Skeletal muscle tissue (tissue), 3 donors: ENCODE measurements at regions not wholly inside any gene's neighbourhood (a gene's known extent, or its start where the extent isn't known, plus 50 kb on each side); places are given as distances from the start of the nearest gene placed in this dataset.

Experiments
- H3K27ac ChIP-seq: one replicate; pipeline ENCODE4 v1.7.0; 2013; ENCODE audit warnings: mild to moderate bottlenecking, low read depth, low read length, inconsistent platforms
- H3K27me3 ChIP-seq, 3 donors: one replicate each; pipeline ENCODE4 v1.7.0; 2013; ENCODE audit warnings: low read length in 3 of 3; ENCODE audit not compliant: control insufficient read depth in 3 of 3, insufficient read depth in 3 of 3
- H3K36me3 ChIP-seq, 3 donors: one replicate each; pipeline ENCODE4 v1.7.0; 2013; ENCODE audit warnings: low read length in 3 of 3; ENCODE audit not compliant: control insufficient read depth in 3 of 3, insufficient read depth in 3 of 3
- H3K4me1 ChIP-seq, 3 donors: one replicate each; pipeline ENCODE4 v1.7.0; 2013; ENCODE audit warnings: low read length in 3 of 3, mild to moderate bottlenecking in 3 of 3; ENCODE audit not compliant: control insufficient read depth in 3 of 3, insufficient read depth in 3 of 3
- H3K4me3 ChIP-seq, 3 donors: one replicate each; pipeline ENCODE4 v1.7.0; 2013; ENCODE audit warnings: low read length in 3 of 3
- H3K9ac ChIP-seq, 3 donors: one replicate each; pipeline ENCODE4 v1.7.0; 2013; ENCODE audit warnings: low read length in 3 of 3, mild to moderate bottlenecking in 3 of 3, moderate library complexity in 2 of 3, low read depth in 1 of 3
- H3K9me3 ChIP-seq, 3 donors: one replicate each; pipeline ENCODE4 v1.7.0; 2013; ENCODE audit warnings: low read length in 3 of 3; ENCODE audit not compliant: control insufficient read depth in 3 of 3
- donor health status: Osteomylitis.

DNA sequence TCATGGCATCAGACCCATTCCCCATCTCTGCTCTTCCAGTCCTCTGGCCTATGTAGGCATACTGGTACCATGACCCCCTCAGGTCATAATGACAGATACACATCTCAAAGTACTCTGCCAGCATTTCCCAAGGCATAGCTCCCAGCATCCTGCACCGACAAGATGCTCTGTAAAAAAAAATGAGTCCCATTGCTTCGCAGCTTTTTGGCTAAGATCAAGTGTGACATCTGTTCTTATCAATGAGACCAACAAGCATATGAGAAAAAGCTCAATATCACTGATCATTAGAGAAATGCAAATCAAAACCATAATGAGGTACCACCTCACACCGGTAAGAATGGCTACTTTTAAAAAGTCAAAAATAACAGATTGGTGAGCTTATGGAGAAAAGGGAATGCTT lies 463.9 kb upstream of the PROK2 start:
- H3K9me3 ChIP-seq, result no peaks in the 10 kb centered on the region
- no peak overlapping the region for H3K4me3 ChIP-seq
- no peak overlapping the region for H3K27ac ChIP-seq
- H3K36me3 ChIP-seq, result no peaks in the 10 kb centered on the region
- peaks cover 0 to 5% (median 0%) of the 10 kb centered on the region in 3 donors for H3K27me3 ChIP-seq
- H3K4me1 ChIP-seq, result peaks cover 18 to 25% (median 24%) of the 10 kb centered on the region in 3 donors
- no peak overlapping the region for H3K9ac ChIP-seq

DNA sequence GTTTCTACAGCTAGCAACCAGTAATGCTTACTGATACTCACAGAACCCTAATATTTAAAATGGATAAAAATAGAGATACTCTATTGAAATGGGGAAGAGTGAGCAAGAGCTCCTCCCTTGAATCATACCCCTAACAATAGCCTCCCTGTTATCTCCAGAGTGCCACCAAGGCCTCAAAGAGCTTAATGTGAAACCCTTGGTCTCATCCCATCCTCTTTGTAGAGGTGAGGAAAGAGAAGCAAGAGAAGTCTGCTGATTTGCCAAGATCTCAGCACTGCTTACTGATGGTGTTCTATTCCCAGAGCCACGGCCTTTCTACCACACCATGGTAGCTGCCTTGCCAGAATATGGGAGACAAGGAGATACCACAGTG lies 463.4 kb upstream of the PROK2 start:
- H3K27me3 ChIP-seq, result peaks cover 0 to 5% (median 0%) of the 10 kb centered on the region in 3 donors
- no peaks in the 10 kb centered on the region for H3K9me3 ChIP-seq
- H3K9ac ChIP-seq, result no peak overlapping the region
- peaks cover 18 to 25% (median 24%) of the 10 kb centered on the region in 3 donors for H3K4me1 ChIP-seq
- no peak overlapping the region for H3K4me3 ChIP-seq
- H3K27ac ChIP-seq, result no peak overlapping the region
- no peaks in the 10 kb centered on the region for H3K36me3 ChIP-seq

DNA sequence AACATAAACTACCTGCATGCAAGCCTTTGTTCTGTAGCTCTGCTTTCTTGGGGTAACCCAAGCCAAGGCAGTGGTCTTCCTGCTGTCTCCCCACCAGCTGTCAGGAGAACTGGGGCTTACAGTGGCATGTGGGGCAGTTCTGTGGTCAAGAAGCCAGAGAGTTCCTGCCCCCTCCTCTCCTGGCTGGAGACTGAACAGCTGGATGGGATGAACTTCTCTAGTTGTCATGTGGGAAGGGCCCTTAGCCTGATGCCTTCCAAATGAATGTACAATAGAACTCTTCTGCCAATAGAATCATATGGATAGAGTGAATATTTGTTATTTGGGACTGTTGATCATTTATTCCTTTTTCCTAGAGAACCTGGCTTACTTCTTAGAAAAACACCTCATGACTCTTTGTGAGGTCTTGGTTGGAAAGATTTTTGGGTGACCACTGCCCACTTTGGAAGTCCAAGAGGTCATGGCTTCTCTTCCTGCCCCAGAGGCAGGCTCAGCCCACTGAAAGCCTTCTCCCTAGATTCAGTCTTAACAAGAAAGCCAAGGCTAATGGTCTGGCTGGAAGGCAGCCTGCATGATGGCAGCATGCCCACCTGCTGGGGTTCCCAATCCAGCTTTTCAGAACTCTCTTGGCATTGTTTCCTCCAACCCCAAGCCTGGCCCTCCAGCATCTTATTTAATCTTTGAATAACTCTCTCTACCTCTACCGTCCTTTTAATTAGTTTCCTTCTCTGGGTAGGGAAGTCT lies 462.9 kb upstream of the PROK2 start:
- Histone ChIP-seq H3K9me3 (no peaks in the 10 kb centered on the region), H3K4me1 (peaks cover 18 to 25% (median 24%) of the 10 kb centered on the region in 3 donors), H3K9ac (no peak overlapping the region), H3K27me3 (peaks cover 0 to 5% (median 0%) of the 10 kb centered on the region in 3 donors), H3K4me3 (no peak overlapping the region), H3K27ac (no peak overlapping the region), H3K36me3 (no peaks in the 10 kb centered on the region)

DNA sequence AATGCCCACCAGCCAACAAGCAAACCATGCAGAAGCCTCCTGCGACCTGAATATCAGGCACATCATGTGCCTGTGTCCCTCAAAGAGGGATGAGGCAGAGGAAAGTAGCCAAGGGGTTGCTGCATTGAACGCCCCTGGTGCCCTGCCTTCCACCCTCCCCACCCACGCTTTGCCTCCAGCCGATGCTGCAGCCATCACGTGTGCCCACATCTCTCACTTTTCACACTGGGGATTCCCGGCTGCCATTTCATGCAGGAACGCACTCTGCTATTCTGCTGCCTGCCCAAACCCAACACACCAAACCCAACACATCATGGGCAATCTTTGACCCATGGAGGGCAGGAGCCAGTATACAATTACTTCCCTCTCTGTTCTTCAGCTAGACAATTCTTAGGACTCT lies 462.2 kb upstream of the PROK2 start:
- peaks cover 0 to 5% (median 0%) of the 10 kb centered on the region in 3 donors for H3K27me3 ChIP-seq
- peaks cover 18 to 25% (median 24%) of the 10 kb centered on the region in 3 donors for H3K4me1 ChIP-seq
- H3K9ac ChIP-seq, result no peak overlapping the region
- no peaks in the 10 kb centered on the region for H3K9me3 ChIP-seq
- no peak overlapping the region for H3K27ac ChIP-seq
- no peak overlapping the region for H3K4me3 ChIP-seq
- no peaks in the 10 kb centered on the region for H3K36me3 ChIP-seq

DNA sequence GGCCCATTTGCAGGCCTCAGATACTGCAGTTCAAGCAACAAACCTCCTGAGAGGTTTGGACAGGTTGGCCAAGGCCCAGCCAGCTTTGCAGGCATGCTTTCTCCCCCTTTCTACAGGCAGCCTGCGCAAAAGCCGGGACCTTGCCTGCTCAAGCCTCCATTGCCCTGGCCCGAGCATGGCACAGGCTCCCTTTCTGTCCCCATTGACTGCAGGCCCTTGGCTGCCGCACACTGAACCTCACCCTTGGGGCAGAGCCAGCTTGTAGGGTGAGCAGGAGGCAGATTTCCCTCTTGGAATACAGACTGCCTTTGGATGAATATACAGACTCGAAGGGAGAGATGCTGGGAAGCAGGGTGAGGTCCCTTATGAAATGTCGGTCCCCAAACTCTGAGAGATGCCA lies 461.7 kb upstream of the PROK2 start:
- no peaks in the 10 kb centered on the region for H3K36me3 ChIP-seq
- H3K9ac ChIP-seq, result no peak overlapping the region
- H3K27me3 ChIP-seq, result peaks cover 0 to 5% (median 0%) of the 10 kb centered on the region in 3 donors
- peaks cover 18 to 25% (median 24%) of the 10 kb centered on the region in 3 donors for H3K4me1 ChIP-seq
- no peak overlapping the region for H3K27ac ChIP-seq
- no peak overlapping the region for H3K4me3 ChIP-seq
- H3K9me3 ChIP-seq, result no peaks in the 10 kb centered on the region

DNA sequence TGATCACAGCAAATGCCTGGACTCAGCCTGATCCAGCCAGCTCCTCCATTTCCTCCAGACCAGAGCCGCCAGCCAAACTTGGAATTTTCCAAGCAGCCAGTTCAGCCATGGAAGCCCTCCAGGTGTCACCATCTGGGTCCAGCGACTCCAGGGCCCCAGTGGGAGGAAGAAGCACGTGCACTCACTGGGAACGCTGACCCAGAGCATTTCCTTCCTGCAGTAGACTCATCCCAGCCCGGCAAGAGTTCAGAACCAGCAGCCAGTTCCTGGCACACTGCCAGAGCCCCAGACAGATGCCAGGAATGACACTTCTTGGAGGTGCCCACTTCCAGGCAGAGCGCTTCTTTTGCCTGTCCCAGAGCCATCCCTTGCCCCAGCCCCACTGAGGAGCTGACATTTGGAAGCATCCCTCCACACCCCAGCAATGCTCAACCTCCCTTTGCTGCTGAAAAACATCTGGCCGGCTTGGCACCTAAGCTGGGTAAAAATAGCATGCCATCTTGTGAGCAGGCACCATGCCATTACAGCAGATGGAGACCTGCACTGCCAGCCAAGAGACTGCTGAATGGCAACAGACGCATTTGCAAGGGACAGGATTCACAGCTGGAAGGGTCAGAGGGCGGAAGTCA lies 460.3 kb upstream of the PROK2 start:
- H3K4me3 ChIP-seq, result no peak overlapping the region
- peaks cover 0 to 5% (median 0%) of the 10 kb centered on the region in 3 donors for H3K27me3 ChIP-seq
- H3K4me1 ChIP-seq, result peaks cover 18 to 25% (median 24%) of the 10 kb centered on the region in 3 donors
- H3K27ac ChIP-seq, result no peak overlapping the region
- H3K9me3 ChIP-seq, result no peaks in the 10 kb centered on the region
- no peaks in the 10 kb centered on the region for H3K36me3 ChIP-seq
- no peak overlapping the region for H3K9ac ChIP-seq

DNA sequence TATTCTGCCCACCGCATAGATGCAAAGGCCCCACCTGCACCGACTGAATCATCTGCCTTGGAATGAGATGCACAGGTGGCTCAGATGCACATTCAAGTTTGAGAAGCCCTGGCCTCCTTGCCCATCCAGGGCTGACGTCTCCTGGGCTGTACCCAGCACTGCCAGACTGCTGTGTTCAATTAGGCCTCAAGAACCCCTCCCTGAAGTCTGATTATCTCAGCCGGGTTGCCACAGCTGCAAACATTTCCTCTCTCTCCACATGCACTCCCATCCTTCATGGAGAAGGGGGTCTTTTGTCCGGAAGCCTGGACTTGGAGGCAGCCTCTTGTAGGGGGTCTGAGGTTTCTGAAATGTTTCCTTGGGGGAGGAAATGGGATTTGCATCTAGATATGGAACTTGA lies 459.4 kb upstream of the PROK2 start:
- Histone ChIP-seq H3K27me3 (peaks cover 0 to 5% (median 0%) of the 10 kb centered on the region in 3 donors), H3K4me1 (peaks cover 18 to 25% (median 24%) of the 10 kb centered on the region in 3 donors)

DNA sequence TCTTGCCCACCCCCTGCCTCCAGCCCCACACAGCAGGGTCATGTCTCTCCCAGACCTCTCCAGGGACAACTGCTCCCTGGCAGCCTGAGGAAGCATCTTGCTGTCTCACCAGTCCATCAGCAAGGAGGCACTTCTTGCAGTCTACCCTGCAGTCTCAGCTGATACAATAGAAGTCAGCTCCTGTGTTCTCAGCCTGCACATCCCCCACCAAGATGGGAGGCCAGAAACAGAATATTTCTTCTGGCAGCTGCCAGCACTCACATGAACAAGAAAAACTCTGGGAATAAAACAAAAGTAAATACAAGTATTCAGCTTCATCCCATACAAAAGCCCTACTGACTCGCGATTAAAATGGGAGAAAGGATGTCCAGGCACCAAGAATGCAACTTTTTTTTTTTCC lies 457.4 kb upstream of the PROK2 start:
- H3K9ac ChIP-seq, result no peak overlapping the region
- H3K36me3 ChIP-seq, result no peaks in the 10 kb centered on the region
- no peak overlapping the region for H3K27ac ChIP-seq
- peaks cover 0 to 2% (median 0%) of the 10 kb centered on the region in 3 donors for H3K27me3 ChIP-seq
- H3K4me1 ChIP-seq, result peaks cover 18 to 25% (median 24%) of the 10 kb centered on the region in 3 donors
- H3K4me3 ChIP-seq, result no peak overlapping the region
- no peaks in the 10 kb centered on the region for H3K9me3 ChIP-seq

More for the DNA sequence above, 459.4 kb upstream of the PROK2 start:
- Histone ChIP-seq H3K27ac (no peak overlapping the region), H3K9me3 (no peaks in the 10 kb centered on the region), H3K36me3 (no peaks in the 10 kb centered on the region), H3K4me3 (no peak overlapping the region), H3K9ac (no peak overlapping the region)

DNA sequence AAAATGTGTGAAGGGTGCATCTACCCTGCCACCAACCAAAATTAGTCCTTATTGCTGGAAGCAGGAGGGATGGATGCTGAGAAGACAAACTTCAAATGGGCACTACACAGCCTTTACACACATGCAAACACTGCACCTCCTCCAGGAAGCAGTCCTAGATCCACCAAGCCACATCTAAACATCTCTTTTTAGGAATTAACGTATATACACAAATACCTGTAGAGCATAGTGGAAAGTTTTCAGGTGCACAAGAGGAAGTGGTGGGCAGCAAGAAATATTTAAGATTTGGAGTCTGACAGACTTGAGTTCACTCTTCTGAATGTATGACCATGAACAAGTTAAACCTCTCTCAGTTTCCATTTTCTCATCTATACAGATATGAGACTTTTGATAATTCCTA lies 456.6 kb upstream of the PROK2 start:
- Histone ChIP-seq H3K4me3 (no peak overlapping the region), H3K27me3 (no peaks in the 10 kb centered on the region), H3K4me1 (peaks cover 18 to 24% (median 18%) of the 10 kb centered on the region in 3 donors), H3K9me3 (no peaks in the 10 kb centered on the region), H3K9ac (no peak overlapping the region), H3K27ac (no peak overlapping the region), H3K36me3 (no peaks in the 10 kb centered on the region)

DNA sequence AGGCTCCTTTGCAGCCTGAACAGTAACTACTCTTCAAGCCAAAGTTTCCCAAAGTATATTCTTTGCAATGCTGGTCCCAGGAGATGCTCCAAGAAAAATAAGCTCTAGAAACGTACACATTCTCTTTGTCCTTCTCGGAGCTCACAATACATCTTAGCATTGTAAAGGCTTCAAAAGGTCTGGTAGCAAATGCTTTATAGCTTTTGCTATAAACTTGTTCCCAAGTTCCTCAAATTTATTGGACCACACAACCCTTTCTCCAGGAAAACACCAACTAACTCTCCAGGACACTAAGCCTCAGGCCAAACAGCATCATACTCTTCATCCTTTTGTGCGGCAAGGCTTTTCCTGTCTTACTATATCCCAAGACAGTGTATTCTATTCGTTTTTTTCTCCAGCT lies 455.6 kb upstream of the PROK2 start:
- H3K27me3 ChIP-seq, result no peaks in the 10 kb centered on the region
- no peak overlapping the region for H3K27ac ChIP-seq
- H3K9me3 ChIP-seq, result no peaks in the 10 kb centered on the region
- no peak overlapping the region for H3K4me3 ChIP-seq
- no peak overlapping the region for H3K9ac ChIP-seq
- no peaks in the 10 kb centered on the region for H3K36me3 ChIP-seq
- H3K4me1 ChIP-seq, result peaks cover 14 to 17% (median 16%) of the 10 kb centered on the region in 3 donors
